ENCODE measurements at regions not wholly inside any gene's neighbourhood (a gene's known extent, or its start where the extent isn't known, plus 50 kb on each side); places are given as distances from the start of the nearest gene placed in this dataset.

DNA sequence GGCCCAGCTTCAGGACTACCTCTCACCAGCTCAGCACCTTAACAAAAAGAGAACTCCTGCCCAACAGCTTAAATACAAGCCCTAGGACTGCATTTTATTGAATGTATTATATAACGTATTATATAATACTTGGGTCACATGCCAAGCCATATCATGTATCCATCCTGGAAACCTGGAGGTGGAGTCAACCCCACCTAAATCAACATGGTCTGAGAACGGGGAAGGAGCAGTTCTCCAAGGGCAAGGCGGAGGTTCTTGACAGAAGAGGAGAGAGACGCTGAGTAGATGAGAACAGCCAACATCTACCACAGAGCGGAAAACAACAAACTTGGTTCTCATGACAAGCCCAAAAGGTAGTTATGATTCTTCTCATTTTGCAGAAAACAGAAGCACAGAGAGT is 163.4 kb downstream of the FGF18 start:
- H3K4me3 ChIP-seq (ENCODE audit: low read depth, low read length): no peak overlapping the region
- TF ChIP-seq, protein P1, sequence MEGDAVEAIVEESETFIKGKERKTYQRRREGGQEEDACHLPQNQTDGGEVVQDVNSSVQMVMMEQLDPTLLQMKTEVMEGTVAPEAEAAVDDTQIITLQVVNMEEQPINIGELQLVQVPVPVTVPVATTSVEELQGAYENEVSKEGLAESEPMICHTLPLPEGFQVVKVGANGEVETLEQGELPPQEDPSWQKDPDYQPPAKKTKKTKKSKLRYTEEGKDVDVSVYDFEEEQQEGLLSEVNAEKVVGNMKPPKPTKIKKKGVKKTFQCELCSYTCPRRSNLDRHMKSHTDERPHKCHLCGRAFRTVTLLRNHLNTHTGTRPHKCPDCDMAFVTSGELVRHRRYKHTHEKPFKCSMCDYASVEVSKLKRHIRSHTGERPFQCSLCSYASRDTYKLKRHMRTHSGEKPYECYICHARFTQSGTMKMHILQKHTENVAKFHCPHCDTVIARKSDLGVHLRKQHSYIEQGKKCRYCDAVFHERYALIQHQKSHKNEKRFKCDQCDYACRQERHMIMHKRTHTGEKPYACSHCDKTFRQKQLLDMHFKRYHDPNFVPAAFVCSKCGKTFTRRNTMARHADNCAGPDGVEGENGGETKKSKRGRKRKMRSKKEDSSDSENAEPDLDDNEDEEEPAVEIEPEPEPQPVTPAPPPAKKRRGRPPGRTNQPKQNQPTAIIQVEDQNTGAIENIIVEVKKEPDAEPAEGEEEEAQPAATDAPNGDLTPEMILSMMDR (IDR thresholded peaks at IDR 0.05; ENCODE audit: low read depth, low read length, missing control alignments): no peak
- in situ Hi-C loops (cut with HindIII; ENCODE audit: low sequenced_read_pairs): no loop called here
- DNase-seq (ENCODE audit: low read depth): no peak

DNA sequence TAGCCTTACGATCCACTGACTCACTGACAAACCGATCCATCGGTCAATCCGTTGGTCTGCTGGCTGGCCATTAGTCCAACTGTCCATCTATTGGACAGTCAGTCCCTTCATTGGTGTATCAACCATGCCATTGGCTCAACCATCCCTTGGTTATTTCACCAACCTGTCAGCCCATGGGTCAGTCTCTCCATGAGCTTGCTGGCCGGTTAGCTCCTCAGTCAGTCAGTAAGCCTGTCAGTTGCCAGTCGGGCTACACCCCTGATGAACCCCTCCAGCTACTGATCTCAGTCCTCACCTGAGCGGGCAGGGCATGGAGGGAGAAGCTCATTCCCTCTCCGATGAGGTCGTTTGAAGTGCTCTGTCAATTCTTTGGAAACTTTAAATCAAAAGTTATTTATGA is 166.5 kb downstream of the FGF18 start:
- TF ChIP-seq, protein P1 (IDR thresholded peaks at IDR 0.05; ENCODE audit: low read depth, low read length, missing control alignments): no peak
- in situ Hi-C loops (cut with HindIII; ENCODE audit: low sequenced_read_pairs): no loop called here
- DNase-seq (ENCODE audit: low read depth): no peak

DNA sequence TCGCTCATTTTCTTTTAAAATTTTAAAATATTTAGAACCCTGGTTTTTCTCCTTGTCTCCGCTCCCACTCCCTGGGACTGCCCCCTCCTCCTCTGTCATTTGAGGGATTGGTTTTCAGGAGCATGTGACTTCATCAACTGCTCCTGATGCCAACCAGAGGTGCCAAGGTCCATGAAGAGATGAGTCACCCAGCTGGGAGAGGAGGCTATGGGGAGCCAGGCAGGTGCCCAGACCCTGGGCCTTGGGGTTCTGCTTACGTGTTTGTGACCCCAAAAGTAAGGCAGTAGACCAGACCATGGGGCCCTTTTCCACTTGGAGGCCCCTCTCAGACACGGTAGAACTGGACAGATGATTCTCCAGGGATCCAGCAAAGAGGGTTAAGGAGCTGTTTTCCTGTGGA is 167.0 kb downstream of the FGF18 start:
- no peak for DNase-seq (ENCODE audit: low read depth)
- in situ Hi-C loops (cut with HindIII; ENCODE audit: low sequenced_read_pairs): no loop called here
- TF ChIP-seq, protein P1 (IDR thresholded peaks at IDR 0.05; ENCODE audit: low read depth, low read length, missing control alignments): no peak
- H3K4me3 ChIP-seq (ENCODE audit: low read depth, low read length): no peak overlapping the region

More for the DNA sequence above, 166.5 kb downstream of the FGF18 start:
- no peak overlapping the region for H3K4me3 ChIP-seq (ENCODE audit: low read depth, low read length)

DNA sequence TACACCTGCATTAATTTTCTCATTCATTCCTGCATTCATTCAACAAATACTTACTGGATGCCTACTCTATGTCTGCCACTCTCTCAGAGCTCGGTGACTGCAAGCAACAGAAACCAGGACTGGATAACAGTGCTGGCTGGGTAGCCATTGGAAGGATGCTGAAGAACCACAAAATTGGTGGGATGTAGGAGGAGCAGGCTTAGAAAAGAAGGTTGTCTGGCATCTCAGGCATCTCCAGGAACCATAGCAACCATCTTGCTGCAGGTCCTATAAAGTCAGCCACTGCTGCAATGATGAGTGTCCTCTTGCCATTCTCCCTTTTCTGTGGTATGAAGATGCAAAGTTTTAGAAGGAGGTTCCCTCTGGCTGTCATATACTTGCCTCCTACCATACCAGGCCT is 168.6 kb downstream of the FGF18 start:
- no peak overlapping the region for H3K4me3 ChIP-seq (ENCODE audit: low read depth, low read length)
- TF ChIP-seq, protein P1 (IDR thresholded peaks at IDR 0.05; ENCODE audit: low read depth, low read length, missing control alignments): no peak
- in situ Hi-C loops (cut with HindIII; ENCODE audit: low sequenced_read_pairs): no loop called here

GRCh38 chr5:171588790-171589189 is 169.3 kb downstream of the FGF18 start:
- H3K4me3 ChIP-seq (ENCODE audit: low read depth, low read length): no peak overlapping the region
- DNase-seq (ENCODE audit: low read depth): no peak
- in situ Hi-C loops (cut with HindIII; ENCODE audit: low sequenced_read_pairs): no loop called here
- TF ChIP-seq, protein P1 (IDR thresholded peaks at IDR 0.05; ENCODE audit: low read depth, low read length, missing control alignments): no peak

More for the DNA sequence above, 168.6 kb downstream of the FGF18 start:
- no peak for DNase-seq (ENCODE audit: low read depth)

DNA sequence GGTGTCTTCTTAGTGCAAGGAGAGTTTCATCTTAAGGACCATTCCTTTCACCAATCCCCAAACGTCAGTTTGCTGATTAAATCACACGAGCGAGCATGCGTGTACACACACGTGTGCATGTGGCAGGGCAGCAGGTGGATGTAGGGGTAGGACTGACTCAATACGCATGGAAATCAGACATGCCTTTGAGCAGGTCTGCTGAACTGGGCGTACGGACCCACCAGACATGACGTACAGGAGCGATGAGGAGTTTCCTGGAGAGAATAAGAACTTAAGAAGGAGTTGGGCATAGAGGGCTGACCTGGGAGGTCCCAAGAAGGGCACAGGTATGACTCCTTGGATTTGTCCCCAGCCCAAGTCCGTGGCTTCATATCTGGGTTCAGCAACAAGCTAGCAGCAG is 170.0 kb downstream of the FGF18 start:
- no peak for DNase-seq (ENCODE audit: low read depth)
- TF ChIP-seq, protein P1 (IDR thresholded peaks at IDR 0.05; ENCODE audit: low read depth, low read length, missing control alignments): no peak
- no peak overlapping the region for H3K4me3 ChIP-seq (ENCODE audit: low read depth, low read length)
- in situ Hi-C loops (cut with HindIII; ENCODE audit: low sequenced_read_pairs): no loop called here

DNA sequence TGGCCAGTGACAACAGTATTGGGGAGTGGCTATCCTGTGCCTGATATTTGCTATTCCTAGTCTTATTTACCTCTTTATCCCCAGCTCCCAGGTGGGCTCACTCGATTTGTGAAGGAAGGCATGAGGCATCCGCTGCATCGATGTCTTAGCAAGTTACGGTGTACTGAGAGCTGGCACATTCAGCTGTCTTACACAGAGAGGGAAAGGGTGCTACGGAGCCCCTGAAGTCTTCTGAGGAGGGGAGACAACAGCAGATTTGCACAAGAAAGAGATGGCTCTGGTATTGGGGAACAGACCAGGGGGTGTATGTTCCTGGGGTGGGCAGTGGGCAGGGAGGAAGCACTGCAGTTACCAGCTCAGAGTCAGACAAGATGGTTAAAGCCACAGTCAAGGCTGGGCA is 172.6 kb downstream of the FGF18 start:
- in situ Hi-C loops (cut with HindIII; ENCODE audit: low sequenced_read_pairs): loop anchor here (5.0 kb wide), 1 partner anchor 45 kb away; no protein-coding TSS in a partner anchor
- TF ChIP-seq, protein P1 (IDR thresholded peaks at IDR 0.05; ENCODE audit: low read depth, low read length, missing control alignments): no peak
- H3K4me3 ChIP-seq (ENCODE audit: low read depth, low read length): no peak overlapping the region
- DNase-seq (ENCODE audit: low read depth): no peak
